HEK293 (cell line): ENCODE measurements at regions not wholly inside any gene's neighbourhood (a gene's known extent, or its start where the extent isn't known, plus 50 kb on each side); places are given as distances from the start of the nearest gene placed in this dataset.
A peak's percentile ranks its signal among the peaks of the same experiment; 100 is the strongest.

Source experiments
- CTCF ChIA-PET: fragments of 350-600 bp; formaldehyde crosslinking; extraction: SDS; loops from one replicate; lab custom pipeline; 2021; ENCODE audit warnings: antibody characterized with exemption; lab: Yijun Ruan, JAX
- POLR2A ChIA-PET: fragments of 300-600 bp; formaldehyde crosslinking; extraction: SDS; loops from one replicate; lab custom pipeline; 2020; ENCODE audit warnings: antibody characterized with exemption, inconsistent platforms; lab: Yijun Ruan, JAX
- H3K27ac ChIP-seq: fragments of 200-500 bp; sonication (Bioruptor generic); 2 replicates; pipeline ENCODE4 v1.5.1; 2014; ENCODE audit warnings: low read depth, low read length, control low read depth, inconsistent platforms; ENCODE audit errors: extremely low read depth
- H3K36me3 ChIP-seq, 2 experiments: fragments of 200-500 bp in 1 of 2; sonication (Bioruptor generic) in 1 of 2; 1 replicate in 1 of 2; 2 replicates in 1 of 2; pipeline ENCODE4 v1.5.1; 2014 to 2017; ENCODE audit warnings: inconsistent platforms in 2 of 2, low read length in 2 of 2; ENCODE audit not compliant: control insufficient read depth in 2 of 2, insufficient read depth in 1 of 2
- H3K4me1 ChIP-seq: fragments of 200-500 bp; sonication (Bioruptor generic); 2 replicates; pipeline ENCODE4 v1.5.1; 2014; ENCODE audit warnings: mild to moderate bottlenecking, low read length, inconsistent platforms; ENCODE audit not compliant: control insufficient read depth, insufficient read depth
- H3K4me3 ChIP-seq: 2 replicates; pipeline ENCODE4 v1.5.1; 2011; ENCODE audit warnings: low read depth, mild to moderate bottlenecking, control low read depth, low read length, moderate library complexity
- H3K9me3 ChIP-seq: fragments of 200-500 bp; sonication (Bioruptor generic); 2 replicates; pipeline ENCODE4 v1.5.1; 2014; ENCODE audit warnings: low read depth, low read length, inconsistent platforms; ENCODE audit not compliant: control insufficient read depth, insufficient read depth
- GLIS1 ChIP-seq: fragments of 450-650 bp; formaldehyde crosslinking; IDR thresholded peaks from 2 replicates; pipeline ENCODE4 v1.5.1; 2016; ENCODE audit warnings: missing biosample characterization, missing genetic modification characterization
- HIC1 ChIP-seq: fragments of 450-650 bp; formaldehyde crosslinking; IDR thresholded peaks from 2 replicates; pipeline ENCODE4 v1.5.1; 2016; ENCODE audit warnings: missing biosample characterization, missing genetic modification characterization
- HOXD13 ChIP-seq: sonication (generic); formaldehyde crosslinking; IDR thresholded peaks from 2 replicates; pipeline ENCODE4 v1.8.0; 2022; ENCODE audit warnings: missing genetic modification reagents, borderline replicate concordance
- KLF9 ChIP-seq: fragments of 450-650 bp; formaldehyde crosslinking; IDR thresholded peaks from 2 replicates; pipeline ENCODE4 v1.5.1; 2016; ENCODE audit warnings: missing biosample characterization, missing genetic modification characterization, low read depth
- PATZ1 ChIP-seq: fragments of 450-650 bp; formaldehyde crosslinking; IDR thresholded peaks from 2 replicates; pipeline ENCODE4 v1.5.1; 2016; ENCODE audit warnings: missing biosample characterization, missing genetic modification characterization
- PRDM2 ChIP-seq: fragments of 450-650 bp; formaldehyde crosslinking; IDR thresholded peaks from 2 replicates; pipeline ENCODE4 v1.5.1; 2016; ENCODE audit warnings: missing biosample characterization, missing genetic modification characterization, borderline replicate concordance
- RBAK ChIP-seq: fragments of 450-650 bp; formaldehyde crosslinking; IDR thresholded peaks from 2 replicates; pipeline ENCODE4 v1.5.1; 2016; ENCODE audit warnings: missing biosample characterization, missing genetic modification characterization
- SCRT1 ChIP-seq: fragments of 450-650 bp; formaldehyde crosslinking; IDR thresholded peaks from 2 replicates; pipeline ENCODE4 v1.5.1; 2016; ENCODE audit warnings: missing biosample characterization, missing genetic modification characterization, borderline replicate concordance
- YY2 ChIP-seq: fragments of 450-650 bp; formaldehyde crosslinking; IDR thresholded peaks from 2 replicates; pipeline ENCODE4 v1.5.1; 2016; ENCODE audit warnings: missing biosample characterization, missing genetic modification characterization
- ZBTB17 ChIP-seq: fragments of 450-650 bp; formaldehyde crosslinking; IDR thresholded peaks from 2 replicates; pipeline ENCODE4 v1.5.1; 2016; ENCODE audit warnings: missing biosample characterization, missing genetic modification characterization
- ZBTB8A ChIP-seq: fragments of 450-650 bp; formaldehyde crosslinking; IDR thresholded peaks from 2 replicates; pipeline ENCODE4 v1.5.1; 2016; ENCODE audit warnings: missing biosample characterization, missing genetic modification characterization
- ZFHX2 ChIP-seq: fragments of 450-650 bp; formaldehyde crosslinking; conservative IDR thresholded peaks from 2 replicates; pipeline ENCODE4 v1.5.1; 2016; ENCODE audit warnings: missing biosample characterization, missing genetic modification characterization
- ZNF121 ChIP-seq: fragments of 450-650 bp; formaldehyde crosslinking; IDR thresholded peaks from 2 replicates; pipeline ENCODE4 v1.5.1; 2016; ENCODE audit warnings: missing biosample characterization, missing genetic modification characterization
- ZNF138 ChIP-seq: fragments of 450-650 bp; formaldehyde crosslinking; IDR thresholded peaks from 2 replicates; pipeline ENCODE4 v1.5.1; 2016; ENCODE audit warnings: missing biosample characterization, missing genetic modification characterization, borderline replicate concordance
- ZNF140 ChIP-seq: fragments of 450-650 bp; formaldehyde crosslinking; IDR thresholded peaks from 2 replicates; pipeline ENCODE4 v1.5.1; 2016; ENCODE audit warnings: missing biosample characterization, missing genetic modification characterization
- ZNF169 ChIP-seq: fragments of 450-650 bp; formaldehyde crosslinking; IDR thresholded peaks from 2 replicates; pipeline ENCODE4 v1.5.1; 2016; ENCODE audit warnings: missing biosample characterization, missing genetic modification characterization
- ZNF202 ChIP-seq: fragments of 450-650 bp; formaldehyde crosslinking; IDR thresholded peaks from 2 replicates; pipeline ENCODE4 v1.5.1; 2016; ENCODE audit warnings: missing biosample characterization, missing genetic modification characterization, borderline replicate concordance
- ZNF416 ChIP-seq: fragments of 450-650 bp; formaldehyde crosslinking; IDR thresholded peaks from 2 replicates; pipeline ENCODE4 v1.5.1; 2016; ENCODE audit warnings: missing biosample characterization, missing genetic modification characterization
- ZNF423 ChIP-seq: fragments of 450-650 bp; formaldehyde crosslinking; IDR thresholded peaks from 2 replicates; pipeline ENCODE4 v1.5.1; 2016; ENCODE audit warnings: missing biosample characterization, missing genetic modification characterization
- ZNF501 ChIP-seq: fragments of 450-650 bp; formaldehyde crosslinking; IDR thresholded peaks from 2 replicates; pipeline ENCODE4 v1.5.1; 2016; ENCODE audit warnings: missing biosample characterization, missing genetic modification characterization
- ZNF561 ChIP-seq: fragments of 450-650 bp; IDR thresholded peaks from 2 replicates; pipeline ENCODE4 v1.5.1; 2018; ENCODE audit warnings: missing biosample characterization, missing genetic modification characterization, borderline replicate concordance
- ZNF626 ChIP-seq: fragments of 450-650 bp; sonication (Bioruptor Pico); formaldehyde crosslinking; IDR thresholded peaks from 2 replicates; pipeline ENCODE4 v1.5.1; 2018; ENCODE audit warnings: missing biosample characterization, missing genetic modification characterization, inconsistent platforms
- ZNF660 ChIP-seq: fragments of 450-650 bp; IDR thresholded peaks from 2 replicates; pipeline ENCODE4 v1.5.1; 2018; ENCODE audit warnings: missing biosample characterization, mild to moderate bottlenecking, missing genetic modification characterization
- ZNF701 ChIP-seq: fragments of 450-650 bp; formaldehyde crosslinking; IDR thresholded peaks from 2 replicates; pipeline ENCODE4 v1.5.1; 2016; ENCODE audit warnings: missing biosample characterization, missing genetic modification characterization
- ZNF707 ChIP-seq: fragments of 450-650 bp; formaldehyde crosslinking; IDR thresholded peaks from 2 replicates; pipeline ENCODE4 v1.5.1; 2016; ENCODE audit warnings: missing biosample characterization, missing genetic modification characterization
- ZNF768 ChIP-seq: fragments of 450-650 bp; formaldehyde crosslinking; IDR thresholded peaks from 2 replicates; pipeline ENCODE4 v1.5.1; 2018; ENCODE audit warnings: missing biosample characterization, mild to moderate bottlenecking, missing genetic modification characterization
- ZNF830 ChIP-seq: fragments of 450-650 bp; IDR thresholded peaks from 2 replicates; pipeline ENCODE4 v1.5.0; 2018; ENCODE audit warnings: missing biosample characterization, missing genetic modification characterization, low read depth, mild to moderate bottlenecking, moderate library complexity

- TF ChIP-seq ZNF626 (tag by site-specific recombination), result no peak
- TF ChIP-seq HIC1 (tag by site-specific recombination), result no peak
- TF ChIP-seq GLIS1 (tag by site-specific recombination), result no peak
- TF ChIP-seq ZNF707 (tag by site-specific recombination), result no peak
- TF ChIP-seq ZNF830, result no peak
- no peak for TF ChIP-seq ZNF169 (tag by site-specific recombination)
- no peak for TF ChIP-seq ZBTB17 (tag by site-specific recombination)
- TF ChIP-seq YY2, result no peak
- TF ChIP-seq ZNF121 (tag by site-specific recombination), result no peak
- TF ChIP-seq PRDM2 (tag by site-specific recombination), result no peak
- no peak for TF ChIP-seq ZNF423 (tag by site-specific recombination)
- no peak for TF ChIP-seq RBAK
- TF ChIP-seq ZFHX2, result no peak
- H3K4me3 ChIP-seq, result no peak overlapping the region
- H3K9me3 ChIP-seq, result no peaks in the 10 kb centered on the region
- no peak overlapping the region for H3K27ac ChIP-seq
- CTCF ChIA-PET, result no interaction called here
- H3K36me3 ChIP-seq, result no peaks in the 10 kb centered on the region
- POLR2A ChIA-PET, result no interaction called here
- no peaks in the 10 kb centered on the region for H3K4me1 ChIP-seq
Measured at GRCh38 chr13:62292714-62293480, 877.2 kb upstream of the PCDH20 start.

- Histone ChIP-seq H3K4me1 (no peaks in the 10 kb centered on the region), H3K9me3 (no peaks in the 10 kb centered on the region), H3K36me3 (no peaks in the 10 kb centered on the region), H3K4me3 (no peak overlapping the region), H3K27ac (no peak overlapping the region)
- ChIA-PET POLR2A (no interaction called here), CTCF (no interaction called here)
- TF ChIP-seq ZNF701 (tag by site-specific recombination) (no peak), ZBTB8A (tag by site-specific recombination) (0 out of 2 replicates have a peak, but pooled peaks have one; percentile 24), ZNF202 (peak; percentile 91), KLF9 (tag by site-specific recombination) (no peak), ZNF768 (tag by site-specific recombination) (no peak), SCRT1 (tag by site-specific recombination) (no peak), ZNF416 (tag by site-specific recombination) (no peak), ZNF561 (tag by site-specific recombination) (no peak), ZNF140 (tag by site-specific recombination) (peak; percentile 66; the same call in 1 of the 2 replicates), ZNF501 (tag by site-specific recombination) (no peak), ZNF660 (tag by site-specific recombination) (no peak), ZNF138 (tag by site-specific recombination) (0 out of 2 replicates have a peak, but pooled peaks have one; percentile 41), PATZ1 (no peak), HOXD13 (CRISPR knock-in tag) (no peak)
Measured at GRCh38 chr13:62290542-62290941, 874.9 kb upstream of the PCDH20 start.
